Chondrocyte (in vitro differentiated cells): ENCODE measurements at regions not wholly inside any gene's neighbourhood (a gene's known extent, or its start where the extent isn't known, plus 50 kb on each side); places are given as distances from the start of the nearest gene placed in this dataset.

Source experiments
- DNase-seq: peaks from one replicate; pipeline ENCODE4 v3.0.0; 2021; ENCODE audit warnings: mixed read lengths, low spot score
- H3K27ac Mint-ChIP-seq: one replicate; pipeline ENCODE4 v1.8.0; 2021; ENCODE audit warnings: mild to moderate bottlenecking, moderate library complexity, mixed read lengths; ENCODE audit not compliant: unreplicated experiment
- H3K27me3 Mint-ChIP-seq: 2 replicates; pipeline ENCODE4 v1.8.0; 2021; ENCODE audit warnings: low read depth, mixed read lengths
- H3K36me3 Mint-ChIP-seq: 2 replicates; pipeline ENCODE4 v1.8.0; 2021; ENCODE audit warnings: low read depth, mixed read lengths
- H3K4me1 Mint-ChIP-seq: 2 replicates; pipeline ENCODE4 v1.8.0; 2021; ENCODE audit warnings: low read depth, mild to moderate bottlenecking, mixed read lengths
- H3K4me3 Mint-ChIP-seq: one replicate; pipeline ENCODE4 v1.8.0; 2021; ENCODE audit warnings: mild to moderate bottlenecking, moderate library complexity, mixed read lengths; ENCODE audit not compliant: unreplicated experiment
- H3K9me3 Mint-ChIP-seq: 2 replicates; pipeline ENCODE4 v1.8.0; 2021; ENCODE audit warnings: low read depth, mixed read lengths
- CTCF ChIP-seq: fragments of 200-600 bp; sonication (generic); IDR thresholded peaks from 2 replicates; pipeline ENCODE4 v1.5.0; 2021; ENCODE audit warnings: antibody characterized with exemption, mild to moderate bottlenecking, moderate library complexity

- H3K27ac Mint-ChIP-seq, result no peak overlapping the region
- H3K4me1 Mint-ChIP-seq, result no peaks in the 10 kb centered on the region
- DNase-seq, result no peak
- no peak overlapping the region for H3K4me3 Mint-ChIP-seq
- peaks cover 18% of the 10 kb centered on the region for H3K9me3 Mint-ChIP-seq
- H3K36me3 Mint-ChIP-seq, result no peaks in the 10 kb centered on the region
- no peaks in the 10 kb centered on the region for H3K27me3 Mint-ChIP-seq
- no peak for TF ChIP-seq CTCF
These were observed 249.4 kb upstream of the AJAP1 start for GRCh38 chr1:4404854-4405590.

GRCh38 chr1:4407851-4408250, 246.6 kb upstream of the AJAP1 start:
- Mint-ChIP-seq H3K4me1 (no peaks in the 10 kb centered on the region), H3K27me3 (no peaks in the 10 kb centered on the region), H3K27ac (no peak overlapping the region), H3K4me3 (no peak overlapping the region), H3K36me3 (no peaks in the 10 kb centered on the region), H3K9me3 (peaks cover 33% of the 10 kb centered on the region)
- DNase-seq, result no peak
- no peak for TF ChIP-seq CTCF

- H3K9me3 Mint-ChIP-seq, result peaks cover 35% of the 10 kb centered on the region
- TF ChIP-seq CTCF, result no peak
These were observed 246.0 kb upstream of the AJAP1 start for GRCh38 chr1:4408380-4408779.

GRCh38 chr1:4411862-4412261, 242.5 kb upstream of the AJAP1 start:
- Mint-ChIP-seq H3K4me3 (no peak overlapping the region), H3K9me3 (peaks cover 49% of the 10 kb centered on the region), H3K4me1 (no peaks in the 10 kb centered on the region), H3K27me3 (no peaks in the 10 kb centered on the region), H3K36me3 (no peaks in the 10 kb centered on the region), H3K27ac (no peak overlapping the region)
- no peak for TF ChIP-seq CTCF
- DNase-seq, result no peak

More at GRCh38 chr1:4408380-4408779, 246.0 kb upstream of the AJAP1 start:
- H3K36me3 Mint-ChIP-seq, result no peaks in the 10 kb centered on the region
- DNase-seq, result no peak
- no peaks in the 10 kb centered on the region for H3K4me1 Mint-ChIP-seq
- no peak overlapping the region for H3K4me3 Mint-ChIP-seq
- H3K27me3 Mint-ChIP-seq, result no peaks in the 10 kb centered on the region
- H3K27ac Mint-ChIP-seq, result no peak overlapping the region

- Mint-ChIP-seq H3K4me1 (no peaks in the 10 kb centered on the region), H3K27ac (no peak overlapping the region), H3K27me3 (no peaks in the 10 kb centered on the region), H3K36me3 (no peaks in the 10 kb centered on the region), H3K9me3 (peaks cover 66% of the 10 kb centered on the region), H3K4me3 (no peak overlapping the region)
- no peak for DNase-seq
- no peak for TF ChIP-seq CTCF
These were observed 238.9 kb upstream of the AJAP1 start for GRCh38 chr1:4415476-4415875.
